Rectal smooth muscle tissue (tissue), 1 donor: ENCODE measurements at regions not wholly inside any gene's neighbourhood (a gene's known extent, or its start where the extent isn't known, plus 50 kb on each side); places are given as distances from the start of the nearest gene placed in this dataset.

Source experiments
- H3K27ac ChIP-seq: one replicate; pipeline ENCODE4 v1.7.0; 2013; ENCODE audit warnings: low read depth, low read length, inconsistent platforms
- H3K27me3 ChIP-seq: one replicate; pipeline ENCODE4 v1.7.0; 2013; ENCODE audit warnings: low read length; ENCODE audit not compliant: control insufficient read depth, insufficient read depth
- H3K36me3 ChIP-seq: one replicate; pipeline ENCODE4 v1.7.0; 2013; ENCODE audit warnings: low read length; ENCODE audit not compliant: control insufficient read depth, insufficient read depth
- H3K4me1 ChIP-seq: one replicate; pipeline ENCODE4 v1.7.0; 2013; ENCODE audit warnings: low read length; ENCODE audit not compliant: control insufficient read depth, insufficient read depth
- H3K4me3 ChIP-seq: one replicate; pipeline ENCODE4 v1.7.0; 2013; ENCODE audit warnings: low read length
- H3K9ac ChIP-seq: one replicate; pipeline ENCODE4 v1.7.0; 2013; ENCODE audit warnings: low read length

DNA sequence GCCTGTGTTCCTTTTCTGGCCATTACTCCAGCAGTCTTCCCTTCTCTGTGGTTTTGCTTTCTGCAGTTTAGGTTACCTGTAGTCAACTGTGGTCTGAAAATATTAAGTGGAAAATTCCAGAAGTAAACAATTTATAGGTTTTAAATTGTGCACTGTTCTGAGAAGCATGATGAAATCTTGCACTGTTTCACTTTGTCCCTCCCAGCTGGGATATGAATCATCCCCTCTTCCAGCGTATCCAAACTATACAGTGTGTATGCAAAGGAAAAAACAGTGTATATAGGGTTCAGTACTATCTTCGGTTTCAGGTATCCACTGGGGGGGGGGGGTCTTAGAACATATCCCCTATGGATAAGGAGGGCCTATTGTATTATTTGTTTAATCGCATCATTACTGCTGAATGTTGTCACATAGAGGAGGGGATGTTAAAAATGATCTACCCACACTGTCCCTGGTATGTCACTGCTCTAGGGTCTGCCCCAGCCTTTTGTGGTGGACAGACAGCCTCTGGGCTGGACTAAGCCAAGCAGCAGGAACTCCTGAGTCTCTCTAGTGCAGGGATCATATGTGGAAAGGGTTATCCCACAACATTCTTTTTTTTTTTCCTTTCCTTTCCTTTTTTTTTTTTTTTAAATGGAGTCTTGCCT is 109.1 kb upstream of the MAX start:
- Histone ChIP-seq H3K36me3 (no peaks in the 10 kb centered on the region), H3K4me3 (no peak overlapping the region), H3K9ac (no peak overlapping the region), H3K4me1 (no peaks in the 10 kb centered on the region), H3K27ac (no peak overlapping the region), H3K27me3 (no peaks in the 10 kb centered on the region)

DNA sequence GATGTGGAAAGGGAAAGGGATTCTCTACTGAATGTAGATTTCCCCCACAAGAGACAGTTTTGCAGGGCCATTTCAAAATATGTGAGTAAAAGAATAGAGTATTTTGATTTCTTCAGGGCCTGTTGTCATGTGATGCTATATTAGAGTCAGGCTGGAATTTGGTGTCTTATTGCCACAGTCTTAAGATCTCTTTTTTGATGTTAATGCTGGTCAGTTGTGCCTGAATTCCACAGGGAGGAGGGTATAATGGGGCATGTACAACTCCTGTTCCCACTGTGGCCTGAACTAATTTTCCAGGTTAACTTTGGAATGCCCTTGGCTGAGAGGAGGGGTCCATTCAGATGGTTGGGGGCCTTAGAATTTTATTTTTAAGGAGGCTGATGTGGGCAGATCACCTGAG is 111.0 kb upstream of the MAX start:
- H3K36me3 ChIP-seq = no peaks in the 10 kb centered on the region

DNA sequence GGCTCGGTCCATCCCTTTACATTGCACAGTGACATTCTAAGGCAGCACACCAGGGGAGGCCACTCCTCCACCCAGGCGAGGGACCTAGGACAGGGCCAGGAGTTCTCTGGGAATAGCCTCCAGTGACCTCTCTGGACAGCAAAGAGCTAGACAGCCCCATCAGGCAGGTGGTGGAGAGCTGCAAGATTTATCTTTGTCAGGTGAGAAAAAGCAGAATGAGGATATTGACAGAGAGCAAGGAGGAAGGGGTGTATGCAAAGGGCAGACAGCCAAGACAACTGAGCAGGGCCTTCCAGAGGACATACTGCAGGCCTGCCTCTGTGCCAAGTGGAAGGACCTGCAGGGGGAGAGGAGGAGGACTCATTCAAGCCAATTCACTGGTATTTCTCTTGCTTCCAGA is 112.4 kb upstream of the MAX start:
- H3K4me1 ChIP-seq = no peaks in the 10 kb centered on the region
- no peak overlapping the region for H3K27ac ChIP-seq
- H3K9ac ChIP-seq = no peak overlapping the region
- H3K36me3 ChIP-seq = no peaks in the 10 kb centered on the region
- H3K4me3 ChIP-seq = no peak overlapping the region
- H3K27me3 ChIP-seq = no peaks in the 10 kb centered on the region

More for the DNA sequence above, 111.0 kb upstream of the MAX start:
- H3K4me3 ChIP-seq = no peak overlapping the region
- H3K27me3 ChIP-seq = no peaks in the 10 kb centered on the region
- H3K9ac ChIP-seq = no peak overlapping the region
- no peak overlapping the region for H3K27ac ChIP-seq
- no peaks in the 10 kb centered on the region for H3K4me1 ChIP-seq

DNA sequence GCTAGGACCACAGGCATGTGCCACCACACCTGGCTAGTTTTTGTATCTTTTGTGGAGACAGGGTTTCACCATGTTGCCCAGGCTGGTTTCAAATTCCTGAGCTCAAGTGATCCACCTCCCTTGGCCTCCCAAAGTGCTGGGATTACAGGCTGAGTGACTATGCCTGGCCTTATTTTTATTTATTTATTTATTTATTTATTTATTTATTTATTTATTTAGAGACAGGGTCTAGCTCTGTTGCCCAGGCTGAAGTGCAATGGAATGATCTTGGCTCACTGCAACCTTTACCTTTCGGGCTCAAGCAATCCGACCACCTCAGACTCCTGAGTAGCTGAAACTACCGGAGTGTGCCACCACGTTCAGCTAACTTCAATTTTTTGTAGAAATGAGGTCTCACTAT is 117.0 kb upstream of the MAX start:
- no peaks in the 10 kb centered on the region for H3K36me3 ChIP-seq

DNA sequence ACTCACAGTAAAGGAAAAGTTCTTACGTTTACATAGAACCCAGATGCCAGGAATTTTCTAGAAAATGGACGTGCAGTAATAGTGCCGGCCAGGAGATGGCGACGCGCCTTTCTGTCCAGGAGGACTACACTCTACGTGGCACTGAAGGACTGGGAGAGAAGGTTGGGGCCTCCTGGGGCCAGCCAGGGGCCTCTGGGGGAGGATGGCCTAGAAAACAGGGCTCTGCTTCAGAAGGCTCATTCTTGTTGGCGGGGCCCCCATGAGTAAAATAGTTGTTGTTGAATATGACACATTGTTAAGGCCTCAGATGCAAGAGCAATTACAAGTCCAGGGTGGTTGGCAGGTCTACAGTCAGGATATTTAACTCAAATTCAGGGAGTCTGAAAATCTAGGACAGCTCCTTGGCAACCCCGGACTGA is 120.1 kb upstream of the MAX start:
- H3K4me3 ChIP-seq = no peak overlapping the region
- H3K36me3 ChIP-seq = no peaks in the 10 kb centered on the region
- no peaks in the 10 kb centered on the region for H3K27me3 ChIP-seq
- no peaks in the 10 kb centered on the region for H3K4me1 ChIP-seq
- H3K9ac ChIP-seq = no peak overlapping the region
- H3K27ac ChIP-seq = no peak overlapping the region

More for the DNA sequence above, 117.0 kb upstream of the MAX start:
- no peak overlapping the region for H3K4me3 ChIP-seq
- H3K9ac ChIP-seq = no peak overlapping the region
- H3K27me3 ChIP-seq = no peaks in the 10 kb centered on the region
- no peak overlapping the region for H3K27ac ChIP-seq
- H3K4me1 ChIP-seq = no peaks in the 10 kb centered on the region

DNA sequence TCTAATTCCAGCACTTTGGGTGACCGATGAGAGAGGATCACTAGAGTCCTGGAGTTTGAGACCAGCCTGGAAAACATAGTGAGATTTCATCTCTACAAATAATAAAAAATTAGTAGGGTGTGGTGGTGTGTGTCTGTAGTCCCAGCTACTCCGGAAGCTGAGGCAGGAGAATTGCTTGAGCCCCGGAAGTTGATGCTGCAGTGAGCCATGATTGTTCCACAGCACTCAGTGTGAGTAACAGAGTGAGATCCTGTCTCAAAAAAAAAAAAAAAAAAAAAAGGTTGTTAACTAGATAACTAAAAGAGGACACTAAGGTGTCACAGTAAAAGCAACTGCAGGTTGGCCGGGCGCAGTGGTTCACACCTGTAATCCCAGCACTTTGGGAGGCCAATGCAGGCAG is 121.3 kb upstream of the MAX start:
- no peaks in the 10 kb centered on the region for H3K4me1 ChIP-seq
- no peaks in the 10 kb centered on the region for H3K27me3 ChIP-seq
- H3K36me3 ChIP-seq = no peaks in the 10 kb centered on the region
- no peak overlapping the region for H3K4me3 ChIP-seq
- no peak overlapping the region for H3K9ac ChIP-seq
- H3K27ac ChIP-seq = no peak overlapping the region

DNA sequence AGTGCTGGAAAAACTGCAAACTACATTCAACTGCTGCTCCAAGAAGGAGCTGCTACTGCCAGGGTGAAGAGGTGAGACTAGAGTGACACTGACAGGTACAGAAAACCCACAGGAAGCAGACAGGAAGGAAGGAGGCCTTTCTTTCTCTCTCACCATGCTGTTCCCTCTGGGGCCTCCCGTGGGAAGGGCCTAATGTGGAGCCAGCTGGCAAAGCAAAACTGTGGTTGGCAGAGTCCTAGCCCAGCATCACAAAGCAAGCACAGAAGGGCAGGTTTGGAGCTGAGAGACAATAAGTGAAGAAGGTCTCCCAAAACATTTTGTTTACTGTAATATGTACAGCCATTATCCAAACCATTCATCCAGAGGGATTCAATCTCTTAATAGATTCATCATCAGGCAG is 122.5 kb upstream of the MAX start:
- Histone ChIP-seq H3K9ac (no peak overlapping the region), H3K27ac (no peak overlapping the region), H3K4me1 (no peaks in the 10 kb centered on the region), H3K36me3 (no peaks in the 10 kb centered on the region), H3K27me3 (no peaks in the 10 kb centered on the region), H3K4me3 (no peak overlapping the region)

DNA sequence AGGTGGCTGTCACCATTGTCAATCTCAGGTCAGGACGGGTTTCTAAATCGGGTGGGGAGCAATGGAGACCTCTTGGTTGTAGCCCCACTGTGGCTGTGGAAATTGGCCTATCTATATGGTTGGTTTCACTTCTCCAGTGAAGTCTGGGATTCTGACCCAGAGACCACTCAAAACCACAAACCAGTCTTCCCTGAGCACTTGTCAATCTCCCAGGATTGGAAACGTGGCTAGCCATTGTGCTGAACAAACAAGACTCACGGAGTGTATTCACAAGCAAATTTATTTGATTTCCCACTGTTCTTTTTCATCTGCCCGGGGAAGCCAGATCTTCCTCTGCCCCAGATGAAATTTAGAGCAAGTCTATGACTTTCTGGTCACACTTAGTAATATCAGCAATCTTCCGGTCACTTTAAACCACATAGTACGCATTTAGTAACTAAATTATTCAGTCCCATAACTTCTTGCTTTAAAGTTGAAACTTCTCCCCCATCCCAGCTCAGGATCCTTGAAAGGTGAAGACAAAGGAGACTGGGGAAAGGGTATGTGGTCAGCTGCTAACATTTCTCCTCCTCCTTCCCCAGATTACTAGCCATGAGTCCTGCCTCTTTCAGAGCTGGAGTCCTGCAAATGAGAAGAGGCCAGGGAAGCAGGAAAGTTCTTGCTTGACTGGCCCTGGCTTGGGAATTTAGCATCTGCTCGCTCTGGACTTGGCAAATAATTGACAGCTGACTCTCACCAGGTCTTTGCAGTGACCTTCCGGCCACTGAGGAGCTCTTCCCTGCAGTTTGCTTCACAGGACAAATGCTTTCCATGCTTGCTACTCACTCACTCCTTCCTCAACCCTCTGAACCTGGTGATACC is 123.2 kb upstream of the MAX start:
- H3K27me3 ChIP-seq = no peaks in the 10 kb centered on the region
- no peak overlapping the region for H3K27ac ChIP-seq
- no peaks in the 10 kb centered on the region for H3K36me3 ChIP-seq
- H3K4me3 ChIP-seq = no peak overlapping the region
- no peak overlapping the region for H3K9ac ChIP-seq
- H3K4me1 ChIP-seq = no peaks in the 10 kb centered on the region

DNA sequence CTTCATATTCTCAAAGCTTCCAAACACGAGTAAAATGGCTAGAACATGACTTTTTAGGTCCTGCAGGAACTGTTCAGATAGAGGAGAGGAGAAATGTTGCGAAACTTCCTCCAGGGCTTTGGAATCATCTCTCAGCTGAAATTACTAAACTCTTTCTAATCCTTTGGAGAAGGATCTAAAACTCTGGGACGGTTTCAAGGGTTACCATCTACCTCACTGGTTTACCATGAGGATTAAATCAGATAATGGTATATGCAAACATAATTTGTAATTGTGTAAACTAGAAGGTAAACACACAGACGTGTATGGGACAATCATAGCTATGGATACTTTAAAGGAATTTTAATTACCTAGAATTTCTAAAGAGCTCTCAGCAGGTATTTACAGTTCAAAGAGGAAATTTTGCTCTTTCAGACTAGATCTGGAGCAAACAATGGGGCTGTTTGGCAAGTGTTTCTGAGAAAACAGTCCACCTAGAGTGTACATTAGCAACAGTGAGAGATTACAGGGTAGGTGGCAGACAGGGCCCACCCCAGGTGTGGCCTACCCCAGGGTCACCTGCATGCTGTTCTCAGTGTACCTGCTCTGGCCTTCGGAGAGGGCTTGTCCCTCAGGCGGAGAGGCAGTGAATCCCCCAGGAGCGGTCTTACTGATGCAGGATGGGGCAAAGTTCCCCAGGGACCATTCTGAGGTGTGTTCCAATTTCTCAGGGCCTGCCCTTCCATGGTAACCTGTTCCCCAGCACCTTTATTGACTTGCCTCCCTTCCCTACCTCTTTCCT is 124.7 kb upstream of the MAX start:
- no peak overlapping the region for H3K9ac ChIP-seq
- H3K4me1 ChIP-seq = no peaks in the 10 kb centered on the region
- no peak overlapping the region for H3K4me3 ChIP-seq
- H3K36me3 ChIP-seq = no peaks in the 10 kb centered on the region
- no peaks in the 10 kb centered on the region for H3K27me3 ChIP-seq
- H3K27ac ChIP-seq = no peak overlapping the region

DNA sequence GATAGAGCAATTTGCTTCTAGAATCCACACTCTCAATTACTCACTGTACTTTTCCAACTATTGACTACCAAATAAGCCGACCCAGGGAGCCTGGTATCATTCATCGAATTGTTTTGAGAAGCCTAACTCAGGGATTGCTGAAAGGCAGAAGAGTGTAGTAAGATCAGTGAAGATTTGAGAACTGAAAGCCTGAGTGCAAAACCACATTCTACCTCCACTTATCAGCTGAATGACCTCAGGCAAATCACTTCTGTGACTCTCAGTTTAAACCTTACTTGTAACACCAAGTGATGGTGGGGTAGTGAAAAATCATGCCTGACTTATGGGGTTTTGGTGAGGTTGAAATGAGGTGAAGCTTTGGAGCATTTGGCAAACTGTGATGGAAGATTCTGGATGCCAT is 126.1 kb upstream of the MAX start:
- no peak overlapping the region for H3K4me3 ChIP-seq
- no peaks in the 10 kb centered on the region for H3K4me1 ChIP-seq
- H3K9ac ChIP-seq = no peak overlapping the region
- H3K27me3 ChIP-seq = no peaks in the 10 kb centered on the region
- H3K27ac ChIP-seq = no peak overlapping the region
- no peaks in the 10 kb centered on the region for H3K36me3 ChIP-seq

DNA sequence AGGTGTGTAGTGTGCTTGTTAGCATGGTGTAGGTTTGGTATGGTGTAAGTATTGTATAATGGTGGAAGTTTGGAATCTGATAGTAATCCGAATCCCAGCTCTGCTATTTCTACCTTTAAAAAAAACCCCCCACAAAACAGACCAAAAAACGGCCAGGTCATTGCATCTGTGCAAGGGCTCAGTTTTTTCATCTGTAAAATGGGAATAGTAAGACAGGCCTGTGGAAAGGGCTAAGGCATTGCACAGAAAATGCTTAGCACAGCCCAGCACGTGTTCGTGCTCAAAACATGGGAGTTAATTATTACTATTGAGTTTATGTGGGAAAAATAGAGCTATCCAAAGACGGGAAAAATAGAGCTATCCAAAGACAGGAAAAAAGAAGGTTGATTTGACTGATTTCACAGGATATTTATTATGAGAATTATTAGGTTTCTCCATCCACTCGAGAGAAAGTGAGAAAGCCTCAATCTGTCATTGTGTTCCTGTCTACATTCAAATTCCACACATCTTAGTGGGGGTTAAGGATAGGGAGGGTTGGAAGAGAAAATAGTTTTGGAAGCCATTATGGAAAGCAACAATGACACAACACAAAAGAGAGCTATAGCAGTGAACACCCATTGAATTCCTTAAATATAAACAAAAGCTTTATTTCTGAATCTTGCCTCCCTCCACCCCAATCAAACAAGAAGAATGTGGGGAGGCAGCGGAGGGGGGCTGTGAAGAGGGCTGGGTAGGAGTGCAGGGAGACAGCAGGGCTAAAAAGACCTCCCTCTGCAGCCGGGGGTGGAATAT is 126.8 kb upstream of the MAX start:
- Histone ChIP-seq H3K27me3 (no peaks in the 10 kb centered on the region), H3K4me3 (peak overlapping the region; percentile 64), H3K4me1 (no peaks in the 10 kb centered on the region), H3K27ac (peak overlapping the region; percentile 63), H3K36me3 (no peaks in the 10 kb centered on the region), H3K9ac (no peak overlapping the region)
